HK-2 (cell line): ENCODE measurements at regions not wholly inside any gene's neighbourhood (a gene's known extent, or its start where the extent isn't known, plus 50 kb on each side); places are given as distances from the start of the nearest gene placed in this dataset.

ENCODE experiments used
- DNase-seq: peaks from one replicate; pipeline ENCODE4 v3.0.0-alpha.2; 2018; ENCODE audit not compliant: unreplicated experiment

DNA sequence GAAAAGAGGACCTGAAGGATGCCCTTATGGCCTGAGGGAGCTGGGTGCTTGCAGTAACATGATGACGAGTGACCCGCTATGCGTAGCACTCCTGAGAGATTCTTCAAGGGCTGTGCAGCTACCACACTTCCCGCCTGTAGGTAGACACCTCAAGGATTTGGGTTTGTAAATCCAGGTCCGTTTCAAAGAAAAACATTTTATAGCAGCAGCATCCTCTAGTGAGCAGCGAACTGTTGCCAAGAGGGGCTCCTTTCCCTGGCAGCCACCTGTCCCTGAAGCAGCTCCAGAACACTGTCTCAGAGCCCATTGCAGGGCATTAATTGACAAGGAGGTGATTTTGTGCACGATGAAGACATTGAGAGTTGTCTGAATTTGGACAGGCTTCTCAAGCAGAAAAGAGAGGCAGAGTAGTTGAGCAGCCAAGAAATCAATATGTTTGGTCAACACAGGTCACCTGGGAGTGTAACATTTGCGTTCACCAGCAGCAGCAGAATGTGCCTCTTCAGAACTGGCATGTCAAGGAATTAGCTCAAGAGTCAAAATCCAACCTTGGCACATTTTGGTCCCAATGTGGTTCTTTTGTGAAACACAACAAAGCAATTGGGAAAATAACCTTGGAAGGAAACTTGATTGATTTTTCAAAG, 209.8 kb upstream of the MTNR1B start:
- DNase-seq: no peak

DNA sequence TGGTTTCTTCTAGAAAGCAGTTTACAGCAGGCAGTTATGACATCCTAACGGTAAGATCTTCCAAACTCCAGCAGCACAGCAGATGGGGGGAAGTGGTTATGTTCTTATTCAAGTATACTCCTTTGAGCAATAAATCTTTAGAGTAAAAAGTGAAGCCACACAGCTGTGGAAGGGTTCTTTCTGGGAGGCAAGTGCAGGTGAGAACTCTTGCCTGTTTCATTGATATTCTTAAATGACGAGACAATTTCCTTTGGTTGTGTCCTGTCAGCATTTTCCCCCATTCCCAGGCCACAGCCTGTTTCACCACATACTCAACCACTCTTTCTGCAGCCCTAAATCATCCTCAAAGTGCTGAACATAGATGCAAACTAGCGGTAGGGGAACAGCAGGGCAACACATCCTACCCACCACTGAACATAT, 207.3 kb upstream of the MTNR1B start:
- no peak for DNase-seq

DNA sequence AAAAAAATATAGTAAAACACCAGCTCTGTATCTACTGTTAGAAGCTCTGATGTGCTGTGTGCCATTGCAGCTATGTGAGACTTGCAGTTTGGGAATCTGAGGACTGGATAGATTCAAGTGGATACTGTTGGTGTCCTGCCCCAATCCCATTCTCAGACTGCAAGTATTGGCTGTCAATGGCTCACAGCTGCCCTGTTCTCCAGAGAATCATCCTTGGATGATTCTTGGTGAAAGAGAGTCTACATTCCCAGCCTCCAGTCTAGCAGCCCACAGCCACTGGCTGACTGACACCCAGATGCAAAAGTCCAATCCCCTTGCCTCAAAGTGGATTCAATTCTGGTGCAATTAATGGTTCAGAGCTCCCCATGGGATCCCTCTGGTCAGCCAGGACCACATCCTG, 206.1 kb upstream of the MTNR1B start:
- no peak for DNase-seq

DNA sequence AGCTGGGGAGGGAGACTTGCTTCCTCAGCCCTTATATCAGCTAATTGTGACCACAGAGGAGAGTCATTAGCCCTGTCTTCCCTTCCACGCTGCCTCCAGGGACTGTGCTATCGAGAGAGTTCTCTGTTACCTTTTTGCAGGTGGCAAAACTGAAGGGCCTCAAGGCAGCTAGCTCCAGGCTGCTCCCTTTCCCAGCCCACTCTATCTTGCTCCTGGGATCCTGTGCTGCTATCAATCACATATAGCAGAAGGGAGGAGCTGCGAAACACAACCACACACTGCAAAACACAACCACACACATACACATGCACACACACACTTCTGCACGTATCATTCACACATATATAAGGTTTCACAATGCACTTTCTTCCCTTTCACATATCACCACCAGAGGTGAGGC, 205.3 kb upstream of the MTNR1B start:
- no peak for DNase-seq

DNA sequence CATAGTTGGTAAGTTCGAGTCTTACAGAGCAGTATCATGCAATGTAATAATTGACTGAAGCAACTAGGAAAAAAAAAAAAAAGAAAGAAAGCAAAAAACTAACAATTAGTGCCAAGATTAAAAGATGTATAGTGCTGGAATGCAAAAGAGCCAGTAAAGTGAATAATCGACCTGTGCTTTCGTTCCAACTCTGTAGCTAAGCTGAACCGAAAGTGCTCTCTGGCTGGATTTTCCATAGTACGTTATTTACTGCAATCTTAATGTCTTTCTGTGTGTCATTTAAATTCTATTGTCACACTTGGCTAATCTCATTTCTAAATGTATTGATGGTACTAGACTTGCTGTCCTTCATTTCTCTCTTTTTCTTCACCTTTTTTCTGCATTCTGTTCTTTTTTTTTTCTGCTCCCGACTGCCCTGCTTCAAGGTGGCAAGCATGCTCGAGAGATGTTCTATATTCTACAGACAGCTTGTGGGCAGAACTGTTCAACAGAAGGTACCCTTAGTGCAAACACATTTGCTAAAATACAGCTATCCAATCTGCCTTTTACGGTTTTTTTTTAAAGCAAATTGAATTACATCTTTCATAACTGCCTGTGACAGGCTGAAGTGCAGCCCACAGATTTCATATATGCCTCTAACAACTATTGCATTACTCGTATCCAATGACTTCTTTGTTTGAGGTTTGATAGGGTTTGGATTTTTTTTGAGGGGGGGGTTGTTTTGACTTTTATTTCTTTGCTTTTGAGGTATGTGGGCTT, 204.2 kb upstream of the MTNR1B start:
- DNase-seq: no peak

DNA sequence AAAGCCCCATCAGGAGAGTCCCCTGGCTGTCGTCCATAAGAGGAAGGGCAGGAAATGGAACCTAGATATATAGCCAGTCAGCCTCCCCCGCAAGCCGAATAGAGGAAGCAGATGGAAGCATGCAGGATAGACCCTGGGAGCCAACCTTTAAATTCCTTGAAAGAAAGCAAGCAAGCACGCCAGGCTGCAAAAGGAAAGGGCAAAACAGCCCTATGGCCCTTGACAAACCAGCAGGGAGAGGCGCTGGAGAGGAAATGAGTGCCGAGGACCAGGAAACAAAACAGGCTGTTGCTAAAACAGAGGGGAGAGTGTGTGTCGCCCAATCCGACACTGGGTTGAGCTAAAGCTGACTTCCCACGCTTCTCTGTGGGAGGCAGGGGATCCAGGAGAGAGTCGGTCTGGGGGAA, 203.5 kb upstream of the MTNR1B start:
- DNase-seq: no peak

DNA sequence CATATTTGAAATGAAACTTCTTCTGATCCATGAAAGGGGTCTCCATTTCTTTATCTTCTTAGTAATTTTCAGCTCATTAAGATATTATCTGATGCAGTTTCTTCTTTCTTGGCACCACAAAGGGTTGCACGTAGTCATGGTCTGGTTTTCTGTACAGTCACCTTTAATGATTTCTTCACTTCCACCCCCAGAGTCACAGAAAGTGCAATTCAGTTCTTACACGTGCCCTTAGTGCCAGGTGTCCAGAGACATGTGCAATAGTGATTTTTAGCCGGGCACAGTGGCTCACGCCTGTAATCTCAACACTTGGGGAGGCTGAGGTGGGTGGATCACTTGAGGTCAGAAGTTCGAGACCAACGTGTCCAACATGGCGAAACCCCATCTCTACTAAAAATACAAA, 202.8 kb upstream of the MTNR1B start:
- no peak for DNase-seq

DNA sequence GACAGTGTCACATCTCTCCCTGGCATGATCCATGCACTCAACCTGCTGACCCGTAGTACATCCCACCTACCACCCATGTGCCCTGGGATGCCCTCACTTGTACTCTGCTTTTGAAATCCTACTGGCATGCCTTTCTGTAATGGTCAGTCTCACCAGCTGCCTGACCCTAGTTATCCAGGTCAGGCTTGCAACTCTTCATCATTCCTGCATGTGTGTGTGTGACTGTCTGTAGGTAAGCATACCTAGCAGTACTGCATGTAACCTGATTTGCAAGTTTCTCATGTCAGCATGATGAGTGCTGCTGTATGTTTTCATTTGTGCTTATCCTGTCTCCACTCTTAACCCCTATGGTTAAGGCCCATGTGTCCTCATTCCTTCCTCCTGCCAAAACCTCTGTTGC, 202.0 kb upstream of the MTNR1B start:
- no peak for DNase-seq

DNA sequence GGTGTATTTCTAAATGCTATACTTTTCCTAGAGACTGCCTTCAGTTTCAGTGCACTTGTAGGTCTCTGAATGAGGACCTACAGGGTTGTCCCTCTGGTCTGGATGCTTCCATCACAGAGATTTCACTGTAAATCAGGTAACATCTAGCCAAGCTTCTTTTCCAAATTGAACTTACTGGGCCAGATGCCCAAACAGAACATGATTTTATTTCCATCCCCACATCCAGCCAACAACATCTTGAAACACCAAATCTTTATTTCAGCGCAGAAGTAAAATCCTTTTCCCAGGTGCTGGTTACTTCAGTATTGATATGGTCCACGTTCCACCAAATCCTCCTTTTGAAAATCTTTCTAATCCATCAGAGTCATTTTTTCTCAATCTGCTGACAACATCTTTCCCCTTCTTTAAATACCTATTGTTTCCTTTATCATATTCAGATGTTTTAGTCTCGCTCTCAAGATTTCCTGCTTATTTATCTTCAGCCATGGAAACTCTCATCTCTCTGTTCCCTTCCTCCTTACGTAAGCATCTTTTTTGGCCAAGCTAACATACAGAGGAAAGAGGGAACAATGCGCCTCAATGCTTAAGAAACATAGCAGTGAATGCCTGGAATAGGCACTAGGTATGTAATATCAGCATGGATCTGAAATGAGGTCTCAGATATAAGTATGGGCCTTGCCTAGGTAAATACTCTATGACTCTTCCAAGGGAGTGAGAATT, 201.2 kb upstream of the MTNR1B start:
- no peak for DNase-seq

DNA sequence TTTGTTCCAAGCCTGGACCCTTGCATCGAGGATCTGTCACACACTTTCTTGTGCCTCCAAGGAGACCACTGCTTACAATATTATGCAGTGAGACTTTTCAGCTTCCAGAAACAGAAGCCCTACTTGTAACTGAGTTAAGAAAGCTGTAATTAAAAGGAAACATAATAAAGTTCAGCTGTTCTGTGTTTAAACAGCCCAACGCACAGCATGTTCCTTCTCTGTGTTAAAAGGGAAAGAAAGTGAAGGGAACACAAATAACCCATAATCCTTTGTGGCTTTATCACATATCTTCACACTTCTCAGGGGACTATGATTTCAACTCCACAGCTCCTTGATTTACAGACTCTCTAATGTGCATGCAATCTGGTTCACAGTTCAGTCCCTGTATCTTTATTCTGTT, 200.3 kb upstream of the MTNR1B start:
- DNase-seq: no peak

DNA sequence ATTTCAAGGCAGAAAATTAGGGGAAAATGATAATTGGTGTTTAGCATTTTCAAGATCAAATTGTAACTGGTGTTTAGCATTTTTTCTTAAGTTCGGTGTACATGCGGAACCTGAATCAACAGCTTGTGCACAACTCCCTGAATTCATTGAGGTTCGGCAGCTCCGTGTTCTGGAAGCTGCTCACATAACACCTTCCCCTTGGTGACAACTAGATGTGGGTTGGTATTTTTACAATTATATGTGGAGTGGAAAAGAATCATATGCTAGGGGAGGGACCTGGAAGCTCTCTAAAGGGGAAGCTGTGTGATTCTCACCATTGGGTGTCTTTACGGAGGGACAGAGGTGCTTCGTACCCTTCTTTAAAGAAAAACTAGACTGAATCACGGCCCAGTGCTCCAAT, 199.0 kb upstream of the MTNR1B start:
- DNase-seq: no peak

DNA sequence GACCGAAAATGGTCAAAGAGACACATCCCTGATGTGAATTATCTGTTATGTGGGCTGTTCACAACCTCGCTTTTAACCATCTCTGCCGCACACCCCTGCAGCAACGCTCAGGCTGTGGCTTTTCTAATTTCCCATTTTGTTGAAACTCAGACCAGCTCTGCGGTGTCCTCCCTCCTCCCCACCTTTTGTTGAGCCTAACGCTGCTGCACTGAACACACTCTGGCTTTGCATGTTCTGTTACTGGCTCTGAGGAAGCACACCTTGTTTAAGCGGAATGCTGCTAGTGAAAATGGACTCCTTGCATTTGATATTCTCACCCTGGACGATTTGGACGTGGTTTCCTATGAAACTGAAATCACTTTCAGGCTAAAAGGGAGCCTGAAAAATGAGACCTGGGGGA, 198.5 kb upstream of the MTNR1B start:
- no peak for DNase-seq

DNA sequence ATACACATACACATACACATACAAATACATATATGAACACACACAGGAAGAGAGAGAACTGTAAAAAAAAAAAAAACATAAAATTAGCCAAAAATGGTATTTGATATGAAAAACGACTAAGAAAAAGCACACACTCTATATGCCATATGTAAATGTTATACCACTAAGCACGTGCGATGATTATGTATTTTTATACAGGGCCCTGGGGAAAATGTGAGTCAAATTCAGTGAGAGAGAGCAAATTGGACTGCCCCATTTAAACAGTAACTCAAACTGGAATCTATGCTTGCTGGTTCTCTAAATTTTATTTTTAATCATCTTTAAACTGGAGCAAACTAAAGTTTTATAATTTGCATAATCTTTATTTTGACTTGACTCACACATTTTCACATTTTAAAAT, 197.8 kb upstream of the MTNR1B start:
- no peak for DNase-seq

DNA sequence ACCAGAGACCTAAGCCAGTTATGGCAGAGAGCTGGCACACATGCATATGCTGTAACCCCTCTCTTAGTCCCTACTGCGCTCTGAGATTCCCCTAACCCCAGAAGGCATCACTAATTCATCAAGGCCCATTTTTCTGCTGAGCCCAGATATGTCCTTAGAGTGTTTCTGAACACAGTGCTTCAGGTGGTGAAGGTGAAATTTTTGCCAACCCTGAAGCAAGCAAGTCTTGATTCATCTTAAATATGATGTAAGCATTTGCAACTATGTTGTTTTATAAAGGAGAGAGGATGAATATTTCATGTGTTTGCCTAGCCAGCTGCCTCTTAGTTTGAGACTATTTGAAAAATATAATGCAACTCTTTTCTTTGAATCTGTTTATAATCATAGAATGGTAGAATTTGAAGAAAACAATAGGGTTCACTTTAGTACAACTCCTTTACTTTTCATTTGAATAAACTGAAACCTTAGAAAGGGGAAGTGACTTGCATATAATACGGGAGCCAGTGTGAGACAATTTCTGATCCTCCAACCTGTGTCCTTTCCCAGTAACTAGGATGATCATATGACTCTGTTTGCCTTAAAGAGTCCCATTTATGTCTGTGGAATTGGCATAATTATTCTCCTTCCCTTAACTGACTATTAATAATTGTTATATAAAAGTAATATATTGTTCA, 194.3 kb upstream of the MTNR1B start:
- DNase-seq: no peak

DNA sequence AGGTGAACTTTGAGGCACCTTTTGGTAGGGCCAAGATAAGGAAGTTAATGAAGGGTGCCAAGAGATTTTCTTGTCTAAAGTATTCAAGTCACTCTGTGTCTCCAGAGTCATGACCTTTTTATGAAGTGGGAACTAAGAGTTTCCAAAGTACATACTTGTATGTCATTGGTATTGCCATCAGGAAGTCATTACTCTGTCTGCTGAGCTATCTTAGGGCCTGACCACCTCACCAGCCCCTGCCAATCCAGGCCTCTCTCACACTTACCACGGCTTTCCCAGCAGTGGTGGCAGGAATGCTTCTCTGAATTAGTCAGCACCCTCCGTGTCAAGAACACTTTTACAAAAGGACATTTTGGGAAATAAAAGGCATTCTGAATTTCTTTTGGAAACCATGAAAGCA, 192.8 kb upstream of the MTNR1B start:
- no peak for DNase-seq

DNA sequence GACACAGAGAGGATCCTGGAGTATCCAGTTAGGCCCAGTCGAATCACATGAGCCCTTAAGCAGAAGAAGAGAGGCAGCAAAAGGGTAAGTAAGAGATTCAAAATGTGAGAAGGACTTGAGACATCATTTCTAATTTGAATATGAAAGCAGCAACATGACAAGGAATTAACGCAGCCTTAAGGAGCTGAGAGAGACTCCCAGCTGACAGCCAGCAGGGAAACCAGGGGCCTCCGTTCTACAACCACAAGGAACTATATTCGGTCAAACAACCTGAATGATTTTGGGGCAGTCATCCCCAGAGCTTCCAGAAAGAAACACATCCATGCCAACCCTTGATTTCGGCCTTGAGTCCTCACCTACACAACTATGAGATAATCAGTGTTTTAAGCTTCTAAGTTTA, 189.7 kb upstream of the MTNR1B start:
- no peak for DNase-seq

DNA sequence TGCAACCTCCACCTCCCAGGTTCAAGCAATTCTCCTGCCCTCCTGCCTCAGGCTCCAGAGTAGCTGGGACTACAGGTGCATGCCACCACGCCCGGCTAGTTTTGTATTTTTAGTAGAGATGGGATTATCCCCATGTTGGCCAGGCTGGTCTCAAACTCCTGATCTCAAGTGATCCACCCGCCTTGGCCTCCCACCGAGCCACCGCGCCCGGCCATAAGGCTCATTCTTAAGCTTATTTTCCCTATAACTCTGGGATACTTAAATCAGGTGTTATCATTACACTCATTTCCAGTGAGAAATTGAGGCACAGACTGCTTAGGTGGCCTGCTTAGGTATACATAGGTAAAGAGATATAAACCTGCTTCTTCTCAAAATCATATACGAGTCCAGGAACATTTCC, 188.3 kb upstream of the MTNR1B start:
- no peak for DNase-seq

DNA sequence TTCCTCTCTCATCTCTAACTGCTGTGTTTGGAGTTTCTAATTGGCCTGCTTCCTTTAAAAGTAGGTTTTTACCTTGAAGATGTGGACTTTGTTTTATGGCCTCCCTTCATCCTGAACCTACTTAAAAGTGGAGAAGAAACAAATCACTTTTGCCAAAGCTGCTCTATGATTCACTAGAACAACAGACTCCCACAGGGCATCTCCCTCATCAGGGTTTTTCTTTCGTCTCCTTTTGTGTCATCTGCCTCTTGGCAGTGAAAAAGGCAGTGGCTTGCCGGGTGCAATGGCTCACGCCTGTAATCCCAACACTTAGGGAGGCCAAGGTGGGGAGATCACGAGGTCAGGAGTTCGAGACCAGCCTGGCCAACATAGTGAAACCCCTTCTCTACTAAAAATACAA, 186.6 kb upstream of the MTNR1B start:
- no peak for DNase-seq

DNA sequence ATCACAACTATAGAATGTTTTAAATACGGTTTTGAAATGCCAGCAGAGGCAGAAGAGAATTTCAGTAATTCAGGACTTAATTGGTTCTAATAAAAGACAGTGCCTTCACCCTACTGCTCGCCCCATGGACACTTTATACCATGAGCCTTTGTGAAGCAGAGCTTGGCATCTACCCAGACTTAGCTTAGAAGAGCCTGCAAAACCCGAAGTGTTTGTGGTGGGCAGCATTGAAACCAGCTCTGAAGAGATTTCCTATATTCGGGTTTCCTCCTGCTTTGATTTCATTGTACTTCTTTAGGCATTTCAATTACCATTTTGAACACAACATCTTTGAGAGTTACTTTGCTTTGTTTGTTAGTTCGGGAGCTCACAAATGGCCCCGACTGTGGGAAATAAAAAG, 185.1 kb upstream of the MTNR1B start:
- no peak for DNase-seq

DNA sequence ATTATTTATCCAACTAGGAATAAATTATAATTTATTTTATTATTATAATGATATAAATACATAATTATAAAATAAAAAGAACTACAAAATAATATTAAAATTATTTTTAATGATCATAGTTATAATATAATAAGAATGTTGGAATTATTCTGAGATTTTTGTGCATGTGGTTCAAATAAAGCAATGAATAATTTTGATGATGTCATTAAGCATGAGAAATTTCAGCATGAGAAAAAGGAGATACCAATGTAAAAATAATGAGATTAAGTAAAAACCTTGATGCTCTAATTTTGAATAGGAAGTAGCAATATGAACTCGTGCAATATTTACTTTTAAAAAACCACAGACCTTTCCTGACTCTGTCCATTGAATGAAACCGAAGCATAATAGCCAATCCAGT, 181.8 kb upstream of the MTNR1B start:
- no peak for DNase-seq

DNA sequence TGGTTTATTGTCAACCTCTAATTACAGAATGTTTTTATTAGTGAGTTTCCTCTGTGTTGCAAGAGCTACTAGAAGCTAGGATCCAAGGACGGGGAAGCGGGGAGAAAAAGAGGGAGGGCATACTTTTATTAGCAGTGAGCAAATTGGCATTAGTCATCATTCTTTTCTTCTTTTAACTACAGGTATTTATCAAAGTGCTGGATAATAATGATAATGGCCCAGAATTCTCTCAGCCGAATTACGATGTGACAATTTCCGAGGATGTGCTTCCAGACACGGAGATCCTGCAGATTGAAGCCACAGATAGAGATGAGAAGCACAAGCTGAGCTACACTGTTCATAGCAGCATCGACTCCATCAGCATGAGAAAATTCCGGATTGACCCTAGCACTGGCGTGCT, 179.7 kb upstream of the MTNR1B start:
- no peak for DNase-seq

DNA sequence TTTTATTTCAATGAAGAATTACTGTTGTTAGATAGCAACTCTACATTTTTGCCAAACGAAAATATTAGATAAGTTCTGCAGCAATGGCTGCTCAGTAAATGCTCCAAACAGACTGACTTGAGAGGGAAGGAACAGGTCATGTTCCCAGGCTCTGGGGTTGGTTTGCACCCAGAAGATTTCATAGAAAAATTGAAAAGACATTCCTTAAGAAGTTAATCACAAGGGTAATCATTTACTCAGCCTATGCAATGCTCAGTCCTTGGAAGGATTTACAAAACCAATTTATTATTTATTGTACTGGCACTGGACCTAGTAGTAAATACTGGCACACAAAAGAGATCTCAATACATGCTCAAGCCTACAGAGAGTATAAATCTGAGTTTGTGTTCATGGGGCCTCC, 179.1 kb upstream of the MTNR1B start:
- DNase-seq: no peak
